GM18505 (cell line): ENCODE measurements at regions not wholly inside any gene's neighbourhood (a gene's known extent, or its start where the extent isn't known, plus 50 kb on each side); places are given as distances from the start of the nearest gene placed in this dataset.
"Not testable (repeated sequence)": the region's sequence is repeated elsewhere in the genome, so short reads cannot be mapped to it uniquely, and the experiment has no call there.

Source experiments
- ATAC-seq: cut with Tn5 transposase; IDR thresholded peaks from one replicate; pipeline ENCODE4 v1.9.1; 2021; ENCODE audit not compliant: unreplicated experiment
- POLR2A ChIP-seq: IDR thresholded peaks from 4 replicates; pipeline ENCODE4 v1.6.1; 2011; ENCODE audit warnings: borderline replicate concordance; ENCODE audit not compliant: insufficient read depth, insufficient read length; ENCODE audit errors: extremely low read depth

- TF ChIP-seq POLR2A = no peak
- ATAC-seq = no peak
These were observed 87.9 kb downstream of the DAD1 start for GRCh38 chr14:22500954-22501726.

GRCh38 chr14:22500525-22500924 is 88.5 kb downstream of the DAD1 start:
- ATAC-seq = no peak
- TF ChIP-seq POLR2A = no peak

- TF ChIP-seq POLR2A = no peak
- ATAC-seq = no peak
These were observed 91.3 kb downstream of the DAD1 start for GRCh38 chr14:22497671-22498093.

GRCh38 chr14:22497144-22497423 is 91.9 kb downstream of the DAD1 start:
- ATAC-seq = no peak

GRCh38 chr14:22494486-22495135 is 94.4 kb downstream of the DAD1 start:
- peak; percentile 30 for TF ChIP-seq POLR2A

More at GRCh38 chr14:22497144-22497423, 91.9 kb downstream of the DAD1 start:
- no peak for TF ChIP-seq POLR2A

GRCh38 chr14:22493753-22494152 is 95.3 kb downstream of the DAD1 start:
- ATAC-seq = no peak

More at GRCh38 chr14:22494486-22495135, 94.4 kb downstream of the DAD1 start:
- no peak for ATAC-seq

GRCh38 chr14:22492622-22493542 is 96.1 kb downstream of the DAD1 start:
- no peak for ATAC-seq
- no peak for TF ChIP-seq POLR2A

More at GRCh38 chr14:22493753-22494152, 95.3 kb downstream of the DAD1 start:
- TF ChIP-seq POLR2A = no peak

GRCh38 chr14:22491683-22492621 is 97.1 kb downstream of the DAD1 start:
- TF ChIP-seq POLR2A = peak; percentile 68
- ATAC-seq = no peak

GRCh38 chr14:22491053-22491452 is 98.0 kb downstream of the DAD1 start:
- not testable (repeated sequence) for ATAC-seq

GRCh38 chr14:22489957-22490950 is 98.8 kb downstream of the DAD1 start:
- no peak for ATAC-seq
- peak; percentile 6 for TF ChIP-seq POLR2A

- TF ChIP-seq POLR2A = peak; percentile 49
- ATAC-seq = no peak
These were observed 99.8 kb downstream of the DAD1 start for GRCh38 chr14:22489244-22489545.
